DOHH2 (cell line): ENCODE measurements at regions not wholly inside any gene's neighbourhood (a gene's known extent, or its start where the extent isn't known, plus 50 kb on each side); places are given as distances from the start of the nearest gene placed in this dataset.

ENCODE experiments used
- H3F3A ChIP-seq: fragments of 200-600 bp; sonication (generic), shearing (Covaris generic); 2 replicates; pipeline ENCODE4 v1.6.0; 2016; ENCODE audit warnings: antibody characterized with exemption, mild to moderate bottlenecking; ENCODE audit not compliant: control insufficient read depth, insufficient read depth
- H3K27ac ChIP-seq: fragments of 200-600 bp; sonication (generic); 2 replicates; pipeline ENCODE4 v1.5.1; 2014; ENCODE audit warnings: low read depth, mild to moderate bottlenecking, low read length, moderate library complexity
- H3K27me3 ChIP-seq: fragments of 200-600 bp; sonication (generic); 2 replicates; pipeline ENCODE4 v1.6.1; 2014; ENCODE audit warnings: mild to moderate bottlenecking, low read length, mixed read lengths; ENCODE audit not compliant: control insufficient read depth
- H3K36me3 ChIP-seq: fragments of 200-600 bp; sonication (generic); 2 replicates; pipeline ENCODE4 v1.6.1; 2014; ENCODE audit warnings: mild to moderate bottlenecking, low read length, moderate library complexity, mixed read lengths; ENCODE audit not compliant: control insufficient read depth
- H3K4me1 ChIP-seq: fragments of 200-600 bp; sonication (generic); 2 replicates; pipeline ENCODE4 v1.6.1; 2014; ENCODE audit warnings: mild to moderate bottlenecking, low read length, mixed read lengths; ENCODE audit not compliant: control insufficient read depth
- H3K4me2 ChIP-seq: fragments of 200-600 bp; sonication (generic); 2 replicates; pipeline ENCODE4 v1.6.0; 2014; ENCODE audit warnings: mild to moderate bottlenecking, low read length, moderate library complexity
- H3K4me3 ChIP-seq: fragments of 200-600 bp; sonication (generic); 2 replicates; pipeline ENCODE4 v1.5.1; 2014; ENCODE audit warnings: mild to moderate bottlenecking, low read length, mixed read lengths
- H3K79me2 ChIP-seq: fragments of 200-600 bp; sonication (generic); 2 replicates; pipeline ENCODE4 v1.6.1; 2014; ENCODE audit warnings: mild to moderate bottlenecking, low read length, mixed read lengths; ENCODE audit not compliant: control insufficient read depth
- H3K9me2 ChIP-seq: fragments of 200-600 bp; sonication (generic); replicated peaks from 2 replicates; pipeline ENCODE4 v1.6.1; 2014; ENCODE audit warnings: mild to moderate bottlenecking, low read length, mixed read lengths; ENCODE audit not compliant: control insufficient read depth
- H3K9me3 ChIP-seq: fragments of 200-600 bp; sonication (generic); 2 replicates; pipeline ENCODE4 v1.6.1; 2014; ENCODE audit warnings: antibody characterized with exemption, low read length, mixed read lengths; ENCODE audit not compliant: control insufficient read depth, insufficient read depth
- H4K20me1 ChIP-seq: fragments of 200-600 bp; sonication (generic); 2 replicates; pipeline ENCODE4 v1.6.0; 2014; ENCODE audit warnings: low read depth, mild to moderate bottlenecking, antibody characterized with exemption, low read length, moderate library complexity; ENCODE audit not compliant: control insufficient read depth, insufficient read depth
- CTCF ChIP-seq: fragments of 200-600 bp; sonication (generic); IDR thresholded peaks from one replicate; pipeline ENCODE4 v1.5.1; 2014; ENCODE audit warnings: antibody characterized with exemption, mild to moderate bottlenecking, low read depth, low read length; ENCODE audit not compliant: poor library complexity, severe bottlenecking
- EZH2phosphoT487 ChIP-seq: fragments of 200-600 bp; sonication (generic); IDR thresholded peaks from 2 replicates; pipeline ENCODE4 v1.6.1; 2017; ENCODE audit warnings: borderline replicate concordance, mild to moderate bottlenecking, antibody characterized with exemption, low read length, moderate library complexity, mixed read lengths

- Histone ChIP-seq H3K4me1 (no peaks in the 10 kb centered on the region), H3K4me3 (no peak overlapping the region), H3K36me3 (no peaks in the 10 kb centered on the region), H4K20me1 (no peaks in the 10 kb centered on the region), H3K4me2 (no peak overlapping the region), H3K27me3 (no peaks in the 10 kb centered on the region), H3K9me2 (no peaks in the 10 kb centered on the region), H3F3A (no peaks in the 10 kb centered on the region), H3K27ac (no peak overlapping the region), H3K79me2 (no peaks in the 10 kb centered on the region), H3K9me3 (no peaks in the 10 kb centered on the region)
- TF ChIP-seq EZH2phosphoT487, result no peak
Measured at GRCh38 chr6:130593948-130594347, 228.1 kb downstream of the TMEM200A start.

- Histone ChIP-seq H3K4me1 (no peaks in the 10 kb centered on the region), H3K9me2 (no peaks in the 10 kb centered on the region), H3K4me2 (no peak overlapping the region), H3K79me2 (no peaks in the 10 kb centered on the region), H3K9me3 (no peaks in the 10 kb centered on the region), H4K20me1 (no peaks in the 10 kb centered on the region), H3K27me3 (no peaks in the 10 kb centered on the region), H3K4me3 (no peak overlapping the region), H3K36me3 (no peaks in the 10 kb centered on the region), H3K27ac (no peak overlapping the region), H3F3A (no peaks in the 10 kb centered on the region)
- TF ChIP-seq EZH2phosphoT487 (no peak), CTCF (no peak)
Measured at GRCh38 chr6:130598021-130598989, 228.9 kb upstream of the SMLR1 start.

GRCh38 chr6:130600880-130601341 is 226.3 kb upstream of the SMLR1 start:
- no peak overlapping the region for H3K27ac ChIP-seq
- H3K4me1 ChIP-seq, result no peaks in the 10 kb centered on the region
- no peaks in the 10 kb centered on the region for H3F3A ChIP-seq
- H3K27me3 ChIP-seq, result no peaks in the 10 kb centered on the region
- H3K79me2 ChIP-seq, result no peaks in the 10 kb centered on the region
- no peaks in the 10 kb centered on the region for H3K9me2 ChIP-seq
- H3K4me3 ChIP-seq, result no peak overlapping the region
- no peaks in the 10 kb centered on the region for H4K20me1 ChIP-seq
- H3K4me2 ChIP-seq, result no peak overlapping the region
- no peaks in the 10 kb centered on the region for H3K36me3 ChIP-seq
- no peak for TF ChIP-seq EZH2phosphoT487
- TF ChIP-seq CTCF, result no peak
- no peaks in the 10 kb centered on the region for H3K9me3 ChIP-seq

DNA sequence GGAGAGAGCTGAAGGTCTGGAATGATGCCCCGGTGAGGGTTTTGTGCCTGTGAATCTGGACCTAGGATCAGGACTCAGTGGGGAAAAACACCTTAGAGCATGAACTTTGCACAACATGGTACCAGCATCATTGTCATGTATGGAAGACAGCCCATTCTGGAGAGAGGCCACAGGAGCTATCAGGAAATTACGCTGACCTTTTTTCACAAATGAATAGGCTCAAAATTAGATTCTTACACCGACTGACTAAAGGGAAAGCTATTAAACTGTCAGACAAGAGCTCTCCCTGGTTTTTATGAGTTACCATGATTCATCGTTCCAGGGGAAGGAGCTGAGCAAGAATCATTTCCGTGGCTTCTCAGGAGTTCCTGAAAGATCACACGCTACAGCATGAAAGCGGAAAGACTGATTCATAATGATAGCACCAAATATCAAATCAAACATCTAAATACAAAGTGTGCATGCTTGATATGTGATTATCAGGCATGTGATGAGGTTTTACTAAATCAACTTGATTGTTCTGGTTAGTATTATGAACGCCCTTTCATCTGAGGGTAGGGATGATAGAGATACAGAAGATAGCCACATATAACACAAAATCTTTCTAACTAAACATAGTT is 224.9 kb upstream of the SMLR1 start:
- Histone ChIP-seq H3K36me3 (no peaks in the 10 kb centered on the region), H3K27ac (no peak overlapping the region), H3K27me3 (no peaks in the 10 kb centered on the region), H3K79me2 (no peaks in the 10 kb centered on the region), H3F3A (no peaks in the 10 kb centered on the region), H3K4me3 (no peak overlapping the region), H3K4me2 (no peak overlapping the region), H3K9me3 (no peaks in the 10 kb centered on the region), H3K4me1 (no peaks in the 10 kb centered on the region), H4K20me1 (no peaks in the 10 kb centered on the region), H3K9me2 (no peaks in the 10 kb centered on the region)
- TF ChIP-seq EZH2phosphoT487, result no peak
- TF ChIP-seq CTCF, result no peak
